Fibroblast of skin of left biceps (primary cell): ENCODE measurements at regions not wholly inside any gene's neighbourhood (a gene's known extent, or its start where the extent isn't known, plus 50 kb on each side); places are given as distances from the start of the nearest gene placed in this dataset.

ENCODE experiments used
- DNase-seq, 2 experiments: peaks; one replicate each; pipeline ENCODE4 v3.0.0-alpha.2; 2013; ENCODE audit warnings: low read depth in 2 of 2

GRCh38 chrX:21126661-21127060, 247.6 kb upstream of the CNKSR2 start:
- no peak for DNase-seq

GRCh38 chrX:21131346-21131745, 242.9 kb upstream of the CNKSR2 start:
- DNase-seq: no peak

GRCh38 chrX:21131786-21132185, 242.4 kb upstream of the CNKSR2 start:
- DNase-seq: no peak

GRCh38 chrX:21132686-21133393, 241.4 kb upstream of the CNKSR2 start:
- no peak for DNase-seq

GRCh38 chrX:21150208-21150607, 224.0 kb upstream of the CNKSR2 start:
- no peak for DNase-seq

- no peak for DNase-seq
These were observed 223.2 kb upstream of the CNKSR2 start for GRCh38 chrX:21151051-21151450.

- DNase-seq: no peak
These were observed 221.2 kb upstream of the CNKSR2 start for GRCh38 chrX:21153033-21153432.

- DNase-seq: no peak
These were observed 220.7 kb upstream of the CNKSR2 start for GRCh38 chrX:21153503-21153902.

GRCh38 chrX:21155916-21156315, 218.3 kb upstream of the CNKSR2 start:
- no peak for DNase-seq

- DNase-seq: no peak
These were observed 217.6 kb upstream of the CNKSR2 start for GRCh38 chrX:21156632-21157031.

- DNase-seq: no peak
These were observed 215.5 kb upstream of the CNKSR2 start for GRCh38 chrX:21158678-21159077.

- DNase-seq: peak in 1 of 2 experiments; percentile 6
These were observed 207.8 kb upstream of the CNKSR2 start for GRCh38 chrX:21166272-21166982.

GRCh38 chrX:21167011-21167410, 207.2 kb upstream of the CNKSR2 start:
- DNase-seq: no peak

GRCh38 chrX:21167494-21167893, 206.7 kb upstream of the CNKSR2 start:
- DNase-seq: no peak

GRCh38 chrX:21168401-21169160, 205.6 kb upstream of the CNKSR2 start:
- DNase-seq: no peak

GRCh38 chrX:21171181-21171580, 203.0 kb upstream of the CNKSR2 start:
- DNase-seq: no peak

- no peak for DNase-seq
These were observed 199.8 kb upstream of the CNKSR2 start for GRCh38 chrX:21174439-21174838.

- DNase-seq: no peak
These were observed 197.2 kb upstream of the CNKSR2 start for GRCh38 chrX:21176921-21177571.

- DNase-seq: no peak
These were observed 192.9 kb upstream of the CNKSR2 start for GRCh38 chrX:21181232-21181853.

GRCh38 chrX:21193196-21193595, 181.0 kb upstream of the CNKSR2 start:
- no peak for DNase-seq

- DNase-seq: no peak
These were observed 179.7 kb upstream of the CNKSR2 start for GRCh38 chrX:21194526-21194925.

- DNase-seq: no peak
These were observed 167.1 kb upstream of the CNKSR2 start for GRCh38 chrX:21207080-21207479.
